ENCODE measurements at regions not wholly inside any gene's neighbourhood (a gene's known extent, or its start where the extent isn't known, plus 50 kb on each side); places are given as distances from the start of the nearest gene placed in this dataset.

DNA sequence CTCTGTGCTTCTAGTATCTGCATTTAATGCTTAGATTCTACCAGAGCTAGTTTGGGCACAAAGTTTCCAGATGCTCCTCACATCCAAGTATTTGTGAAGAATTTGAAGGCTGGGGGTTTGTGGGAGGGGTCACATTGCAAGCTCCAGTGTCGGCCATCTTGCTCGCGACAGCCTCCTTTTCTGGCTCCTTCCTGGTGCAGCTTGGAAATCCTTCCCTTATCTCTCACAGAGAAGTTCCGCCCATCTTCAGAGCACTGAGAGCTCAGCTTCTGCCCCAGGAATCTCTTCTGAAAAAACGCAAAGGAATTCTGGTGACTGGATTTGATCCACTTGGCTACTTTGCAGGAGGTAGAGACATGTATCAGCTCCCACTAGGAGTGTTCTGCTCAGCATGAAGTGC, 497.5 kb downstream of the TBC1D22A start:
- Histone ChIP-seq H3K4me3 (replicated peaks; ENCODE audit: insufficient read depth, low read length) (no peak overlapping the region), H3K27me3 (ENCODE audit: insufficient read depth, poor library complexity, severe bottlenecking) (no peaks in the 10 kb centered on the region), H3K27ac (replicated peaks) (no peak overlapping the region)
- TF ChIP-seq, protein P1, sequence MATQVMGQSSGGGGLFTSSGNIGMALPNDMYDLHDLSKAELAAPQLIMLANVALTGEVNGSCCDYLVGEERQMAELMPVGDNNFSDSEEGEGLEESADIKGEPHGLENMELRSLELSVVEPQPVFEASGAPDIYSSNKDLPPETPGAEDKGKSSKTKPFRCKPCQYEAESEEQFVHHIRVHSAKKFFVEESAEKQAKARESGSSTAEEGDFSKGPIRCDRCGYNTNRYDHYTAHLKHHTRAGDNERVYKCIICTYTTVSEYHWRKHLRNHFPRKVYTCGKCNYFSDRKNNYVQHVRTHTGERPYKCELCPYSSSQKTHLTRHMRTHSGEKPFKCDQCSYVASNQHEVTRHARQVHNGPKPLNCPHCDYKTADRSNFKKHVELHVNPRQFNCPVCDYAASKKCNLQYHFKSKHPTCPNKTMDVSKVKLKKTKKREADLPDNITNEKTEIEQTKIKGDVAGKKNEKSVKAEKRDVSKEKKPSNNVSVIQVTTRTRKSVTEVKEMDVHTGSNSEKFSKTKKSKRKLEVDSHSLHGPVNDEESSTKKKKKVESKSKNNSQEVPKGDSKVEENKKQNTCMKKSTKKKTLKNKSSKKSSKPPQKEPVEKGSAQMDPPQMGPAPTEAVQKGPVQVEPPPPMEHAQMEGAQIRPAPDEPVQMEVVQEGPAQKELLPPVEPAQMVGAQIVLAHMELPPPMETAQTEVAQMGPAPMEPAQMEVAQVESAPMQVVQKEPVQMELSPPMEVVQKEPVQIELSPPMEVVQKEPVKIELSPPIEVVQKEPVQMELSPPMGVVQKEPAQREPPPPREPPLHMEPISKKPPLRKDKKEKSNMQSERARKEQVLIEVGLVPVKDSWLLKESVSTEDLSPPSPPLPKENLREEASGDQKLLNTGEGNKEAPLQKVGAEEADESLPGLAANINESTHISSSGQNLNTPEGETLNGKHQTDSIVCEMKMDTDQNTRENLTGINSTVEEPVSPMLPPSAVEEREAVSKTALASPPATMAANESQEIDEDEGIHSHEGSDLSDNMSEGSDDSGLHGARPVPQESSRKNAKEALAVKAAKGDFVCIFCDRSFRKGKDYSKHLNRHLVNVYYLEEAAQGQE (IDR thresholded peaks at IDR 0.05; ENCODE audit: insufficient replicate concordance, low read depth) = no peak
- TF ChIP-seq GABPA (IDR thresholded peaks at IDR 0.05; ENCODE audit: low read depth) = peak; percentile 64
- no peak for DNase-seq (ENCODE audit: low read depth in 1 of 2, low spot score in 1 of 2)

DNA sequence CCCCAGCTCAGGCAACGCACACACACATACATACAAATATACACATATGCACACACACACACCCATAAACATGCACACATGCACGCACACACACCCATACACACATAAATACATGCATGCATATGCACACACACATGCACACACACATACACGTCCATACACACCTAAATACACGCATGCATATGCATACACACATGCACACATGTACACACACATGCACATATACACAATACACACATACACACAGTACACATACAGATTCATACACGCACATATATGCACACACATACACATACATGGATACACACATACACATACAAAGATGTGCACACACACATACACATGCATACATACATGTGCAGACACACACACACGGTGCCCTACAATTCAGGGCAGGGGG, 496.6 kb downstream of the TBC1D22A start:
- H3K4me3 ChIP-seq (replicated peaks; ENCODE audit: insufficient read depth, low read length) = no peak overlapping the region
- no peak overlapping the region for H3K27ac ChIP-seq (replicated peaks)
- TF ChIP-seq, protein P2, sequence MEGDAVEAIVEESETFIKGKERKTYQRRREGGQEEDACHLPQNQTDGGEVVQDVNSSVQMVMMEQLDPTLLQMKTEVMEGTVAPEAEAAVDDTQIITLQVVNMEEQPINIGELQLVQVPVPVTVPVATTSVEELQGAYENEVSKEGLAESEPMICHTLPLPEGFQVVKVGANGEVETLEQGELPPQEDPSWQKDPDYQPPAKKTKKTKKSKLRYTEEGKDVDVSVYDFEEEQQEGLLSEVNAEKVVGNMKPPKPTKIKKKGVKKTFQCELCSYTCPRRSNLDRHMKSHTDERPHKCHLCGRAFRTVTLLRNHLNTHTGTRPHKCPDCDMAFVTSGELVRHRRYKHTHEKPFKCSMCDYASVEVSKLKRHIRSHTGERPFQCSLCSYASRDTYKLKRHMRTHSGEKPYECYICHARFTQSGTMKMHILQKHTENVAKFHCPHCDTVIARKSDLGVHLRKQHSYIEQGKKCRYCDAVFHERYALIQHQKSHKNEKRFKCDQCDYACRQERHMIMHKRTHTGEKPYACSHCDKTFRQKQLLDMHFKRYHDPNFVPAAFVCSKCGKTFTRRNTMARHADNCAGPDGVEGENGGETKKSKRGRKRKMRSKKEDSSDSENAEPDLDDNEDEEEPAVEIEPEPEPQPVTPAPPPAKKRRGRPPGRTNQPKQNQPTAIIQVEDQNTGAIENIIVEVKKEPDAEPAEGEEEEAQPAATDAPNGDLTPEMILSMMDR (IDR thresholded peaks at IDR 0.05; ENCODE audit: insufficient read depth, low read length) = no peak
- no peak for TF ChIP-seq POLR2AphosphoS5 (IDR thresholded peaks at IDR 0.05; ENCODE audit: low read depth)
- TF ChIP-seq SPI1 (IDR thresholded peaks at IDR 0.05; ENCODE audit: borderline replicate concordance, low read depth) = no peak
- TF ChIP-seq GABPA (IDR thresholded peaks at IDR 0.05; ENCODE audit: low read depth) = no peak
- TF ChIP-seq, protein P1 (IDR thresholded peaks at IDR 0.05; ENCODE audit: insufficient replicate concordance, low read depth) = no peak
- no peaks in the 10 kb centered on the region for H3K27me3 ChIP-seq (ENCODE audit: insufficient read depth, poor library complexity, severe bottlenecking)
- no peak for DNase-seq (ENCODE audit: low read depth in 1 of 2, low spot score in 1 of 2)

DNA sequence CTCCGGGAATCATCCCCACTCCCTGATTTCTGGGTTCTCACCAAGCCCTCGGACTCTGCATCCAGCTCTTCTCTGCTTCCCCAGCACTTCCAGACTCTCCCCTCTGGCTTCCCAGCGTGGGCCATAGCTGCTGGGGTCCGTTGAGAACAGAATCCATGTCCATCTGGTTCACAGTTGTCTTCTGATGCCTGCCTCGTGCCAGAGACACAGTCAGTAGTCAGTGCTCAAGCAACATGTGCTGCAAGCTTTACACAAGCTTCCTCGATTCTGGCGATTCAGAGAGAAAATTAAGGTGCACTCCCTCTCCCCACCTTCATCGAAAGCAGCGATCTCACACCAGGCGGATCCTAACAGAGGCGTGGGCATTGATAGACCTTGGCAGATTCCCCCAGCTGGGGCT, 495.5 kb downstream of the TBC1D22A start:
- DNase-seq (ENCODE audit: low read depth in 1 of 2, low spot score in 1 of 2) = no peak
- no peaks in the 10 kb centered on the region for H3K27me3 ChIP-seq (ENCODE audit: insufficient read depth, poor library complexity, severe bottlenecking)
- TF ChIP-seq, protein P2 (IDR thresholded peaks at IDR 0.05; ENCODE audit: insufficient read depth, low read length) = no peak
- TF ChIP-seq POLR2AphosphoS5 (IDR thresholded peaks at IDR 0.05; ENCODE audit: low read depth) (no peak), GABPA (IDR thresholded peaks at IDR 0.05; ENCODE audit: low read depth) (no peak), SPI1 (IDR thresholded peaks at IDR 0.05; ENCODE audit: borderline replicate concordance, low read depth) (no peak)
- no peak overlapping the region for H3K27ac ChIP-seq (replicated peaks)
- no peak overlapping the region for H3K4me3 ChIP-seq (replicated peaks; ENCODE audit: insufficient read depth, low read length)

DNA sequence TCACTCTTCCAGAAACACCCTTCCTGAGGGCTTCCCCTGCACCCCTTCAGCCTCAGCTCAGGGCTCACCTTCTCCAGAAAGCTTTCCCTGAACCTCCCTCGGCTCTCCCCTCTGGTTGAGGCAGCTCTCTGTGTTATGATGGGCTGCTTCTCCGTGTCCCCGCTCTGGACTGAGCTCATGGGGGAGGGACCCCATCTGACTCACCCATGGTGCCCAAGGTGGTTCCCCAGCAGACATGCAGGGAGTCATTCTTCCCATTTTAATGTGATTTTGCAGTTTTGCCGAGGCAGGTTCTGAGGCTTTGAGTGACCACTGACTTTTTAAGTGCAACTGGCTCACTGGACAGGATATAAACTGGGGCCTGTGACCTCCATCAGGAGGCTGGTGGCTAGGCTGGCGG, 495.1 kb downstream of the TBC1D22A start:
- no peak overlapping the region for H3K4me3 ChIP-seq (replicated peaks; ENCODE audit: insufficient read depth, low read length)
- H3K27me3 ChIP-seq (ENCODE audit: insufficient read depth, poor library complexity, severe bottlenecking) = no peaks in the 10 kb centered on the region
- no peak for DNase-seq (ENCODE audit: low read depth in 1 of 2, low spot score in 1 of 2)
- TF ChIP-seq SPI1 (IDR thresholded peaks at IDR 0.05; ENCODE audit: borderline replicate concordance, low read depth) (no peak), GABPA (IDR thresholded peaks at IDR 0.05; ENCODE audit: low read depth) (no peak)
- TF ChIP-seq, protein P2 (IDR thresholded peaks at IDR 0.05; ENCODE audit: insufficient read depth, low read length) = no peak
- H3K27ac ChIP-seq (replicated peaks) = no peak overlapping the region

Data from HL-60 (cell line).